ENCODE measurements at regions not wholly inside any gene's neighbourhood (a gene's known extent, or its start where the extent isn't known, plus 50 kb on each side); places are given as distances from the start of the nearest gene placed in this dataset.

DNA sequence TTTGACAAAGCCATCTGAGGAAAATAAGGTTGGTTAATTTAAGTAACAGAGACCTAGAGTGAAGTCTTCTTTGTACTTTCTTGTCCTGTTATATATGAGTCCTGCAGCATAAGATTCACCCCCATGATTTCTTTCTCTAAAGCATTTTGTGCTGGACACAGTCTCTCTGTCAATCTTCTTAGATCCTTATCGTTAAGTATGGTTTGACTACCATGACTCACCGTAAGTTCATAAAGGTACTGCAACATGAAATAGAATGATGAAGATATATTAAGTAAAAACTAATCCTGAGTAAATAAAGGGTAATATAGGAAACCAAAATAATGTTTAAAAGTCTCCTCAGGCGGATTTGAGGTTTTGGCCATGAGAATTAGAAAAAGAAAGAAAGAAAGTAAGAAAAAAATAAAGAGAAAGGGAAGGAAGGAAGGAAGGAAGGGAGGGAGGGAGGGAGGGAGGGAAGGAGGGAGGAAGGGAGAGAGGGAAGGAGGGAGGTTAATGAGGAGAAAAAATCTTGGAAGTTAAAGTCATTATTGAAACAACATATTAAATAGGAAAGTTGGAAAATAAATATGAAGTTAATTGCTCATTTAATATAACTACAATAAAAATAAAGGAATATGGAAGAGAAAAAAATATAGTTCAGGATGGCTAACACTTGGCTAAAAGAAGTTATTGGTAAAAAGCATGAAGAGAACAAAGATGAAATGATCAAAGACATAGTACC lies 980.3 kb upstream of the CDH2 start:
- Histone ChIP-seq H3K14ac (ENCODE audit: insufficient read length) (no peak overlapping the region), H4K20me1 (replicated peaks in 1 of 2; ENCODE audit: control insufficient read depth in 1 of 2, insufficient read depth in 2 of 2, low read length in 2 of 2) (no peaks in the 10 kb centered on the region), H3K18ac (ENCODE audit: extremely low read depth, low read length) (no peak overlapping the region), H2BK12ac (ENCODE audit: low read depth, low read length) (no peak overlapping the region), H3K9me3 (ENCODE audit: insufficient read depth in 2 of 2, low read depth in 1 of 2, low read length in 1 of 2) (no peaks in the 10 kb centered on the region), H2BK120ac (replicated peaks; ENCODE audit: low read depth, low read length) (no peak overlapping the region), H3K79me1 (ENCODE audit: low read depth, low read length) (no peaks in the 10 kb centered on the region), H4K5ac (ENCODE audit: insufficient read length, low read depth, low read length) (no peak overlapping the region), H4K8ac (ENCODE audit: extremely low read depth, insufficient read depth, low read length) (no peak overlapping the region), H3K27me3 (replicated peaks in 1 of 4; ENCODE audit: control insufficient read depth in 3 of 4, extremely low read depth in 1 of 4, insufficient read depth in 3 of 4, low read length in 3 of 4) (no peaks in the 10 kb centered on the region), H3K4me3 (ENCODE audit: extremely low read depth in 1 of 4, insufficient read depth in 2 of 4, low read depth in 3 of 4, low read length in 4 of 4) (no peak overlapping the region), H2BK15ac (ENCODE audit: low read length) (no peak overlapping the region), H3K9ac (replicated peaks in 1 of 4; ENCODE audit: extremely low read depth in 1 of 4, low read depth in 3 of 4, low read length in 3 of 4) (no peak overlapping the region), H4K91ac (replicated peaks; ENCODE audit: insufficient read length, low read length) (no peak overlapping the region), H3K27ac (ENCODE audit: low read depth, low read length) (no peak overlapping the region), H3K56ac (replicated peaks; ENCODE audit: insufficient read length, low read depth, low read length) (no peak overlapping the region), H3K4me1 (replicated peaks in 1 of 4; ENCODE audit: control insufficient read depth in 3 of 4, insufficient read depth in 4 of 4, low read length in 3 of 4) (peaks cover 0 to 5% (median 0%) of the 10 kb centered on the region in 4 experiments; a peak in 1 of 7 replicates), H3K4me2 (ENCODE audit: insufficient read depth in 1 of 2, low read depth in 2 of 2, low read length in 2 of 2) (no peak overlapping the region), H2BK5ac (ENCODE audit: low read depth, low read length) (no peak overlapping the region), H2BK20ac (ENCODE audit: low read length) (no peak overlapping the region), H3K23me2 (ENCODE audit: low read depth, low read length) (no peaks in the 10 kb centered on the region), H2AFZ (ENCODE audit: low read length) (peak overlapping the region; percentile 59; the same call in 1 of the 2 replicates), H3K23ac (ENCODE audit: insufficient read length) (no peak overlapping the region), H2AK5ac (ENCODE audit: low read depth, low read length) (no peak overlapping the region), H3K4ac (replicated peaks; ENCODE audit: insufficient read length, low read depth, low read length) (no peak overlapping the region), H3K79me2 (ENCODE audit: control insufficient read depth in 1 of 2, insufficient read depth in 2 of 2, low read length in 2 of 2) (no peaks in the 10 kb centered on the region), H3K36me3 (ENCODE audit: control insufficient read depth in 2 of 4, insufficient read depth in 4 of 4, low read length in 3 of 4) (no peaks in the 10 kb centered on the region)
- no peak for FAIRE-seq
- TF ChIP-seq CBX8 (IDR thresholded peaks at IDR 0.05; ENCODE audit: borderline replicate concordance, low read depth, low read length) (no peak), TAF7 (optimal IDR thresholded peaks at IDR 0.05; ENCODE audit: borderline replicate concordance, low read depth, low read length) (no peak), EP300 (IDR thresholded peaks at IDR 0.05; ENCODE audit: borderline replicate concordance in 1 of 2, low read depth in 2 of 2, low read length in 2 of 2) (no peak), HDAC2 (IDR thresholded peaks at IDR 0.05; ENCODE audit: borderline replicate concordance in 1 of 2, low read depth in 2 of 2, low read length in 2 of 2) (no peak), NRF1 (IDR thresholded peaks at IDR 0.05; ENCODE audit: low read depth, low read length) (no peak), RBBP5 (IDR thresholded peaks at IDR 0.05; ENCODE audit: borderline replicate concordance, low read depth, low read length) (no peak), SP4 (IDR thresholded peaks at IDR 0.05; ENCODE audit: low read length) (no peak)
- CTCF ChIA-PET (ENCODE audit: partially characterized antibody): no interaction called here
- WGBS, 2 experiments (ENCODE audit: extremely low coverage in 1 of 2, insufficient coverage in 1 of 2, insufficient read length in 1 of 2, insufficient replicate concordance in 2 of 2, low coverage in 1 of 2, low lambda C conversion rate in 2 of 2, missing lambda C conversion rate in 1 of 2): 93% methylated on average over 3 of the region's 3 CpGs; no CpG with 5 or more reads in 1 of the 2 experiments
- POLR2A ChIA-PET (ENCODE audit: partially characterized antibody): no interaction called here
- DNase-seq (ENCODE audit: low read depth in 1 of 2, low spot score in 2 of 2): no peak
